Stimulated activated CD4-positive, alpha-beta T cell treated with anti-CD3 and anti-CD28 coated beads, Interleukin-2, amount 100 ng/mL, for 24 hours (primary cell): ENCODE measurements at regions not wholly inside any gene's neighbourhood (a gene's known extent, or its start where the extent isn't known, plus 50 kb on each side); places are given as distances from the start of the nearest gene placed in this dataset.

Experiments used
- DNase-seq, 2 donors: peaks; one replicate each; pipeline ENCODE4 v3.0.0-alpha.2; 2020

DNA sequence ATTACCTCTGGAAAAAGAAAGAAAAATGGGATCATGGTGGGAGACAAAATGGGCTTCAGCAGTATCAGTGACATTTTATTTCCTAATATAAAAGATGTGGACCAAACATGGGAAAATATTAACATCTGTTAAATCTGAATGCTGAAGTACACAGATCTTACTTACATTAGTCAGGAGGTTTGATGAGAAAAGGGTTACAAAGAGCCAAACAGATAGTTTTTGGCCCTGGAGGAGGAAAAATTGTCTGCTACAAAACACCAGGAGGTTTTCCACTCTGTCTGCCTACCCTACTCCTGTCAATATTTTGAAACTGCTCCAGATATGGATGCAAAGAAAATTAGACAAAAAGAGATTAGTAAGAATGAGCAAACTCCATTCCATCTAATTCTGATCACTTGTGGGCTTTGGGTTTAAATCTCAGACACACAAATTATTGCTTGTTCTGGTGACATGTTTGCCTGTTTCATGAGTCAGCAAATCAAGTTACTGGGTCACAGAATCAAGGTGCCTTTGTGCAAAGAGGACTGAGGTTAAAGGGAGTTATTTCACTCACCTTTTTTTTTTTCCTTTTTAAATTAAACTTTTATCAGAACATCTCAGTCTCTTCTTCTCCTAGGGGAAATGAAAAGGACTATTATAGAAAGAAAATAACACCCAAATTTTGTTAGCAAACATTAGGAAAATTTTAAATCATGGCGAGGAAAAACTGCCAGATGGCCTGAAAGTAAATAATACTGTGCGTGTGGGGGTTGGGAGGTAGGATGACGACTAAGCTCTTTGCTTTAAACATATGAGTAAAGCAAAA is 87.0 kb upstream of the SPATS2L start:
- no peak for DNase-seq

DNA sequence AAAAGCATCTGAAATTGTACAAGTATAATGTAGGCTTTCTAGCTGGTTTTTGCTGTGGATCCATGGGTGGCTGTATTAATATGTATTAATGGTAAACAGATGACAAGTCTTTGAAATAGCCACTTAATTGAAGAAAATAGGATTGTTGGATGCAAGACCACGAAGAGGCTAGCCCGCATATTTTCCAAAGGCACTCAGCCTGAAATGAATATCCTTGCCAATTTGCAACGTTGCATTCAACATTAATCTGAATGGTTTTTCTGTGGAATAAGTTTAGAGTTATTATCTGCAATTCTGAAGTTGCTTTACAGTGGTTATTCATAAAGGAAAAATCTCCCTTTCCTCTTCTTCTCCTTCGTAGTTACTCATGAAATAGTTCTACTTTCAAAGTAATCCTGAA is 86.2 kb upstream of the SPATS2L start:
- no peak for DNase-seq

DNA sequence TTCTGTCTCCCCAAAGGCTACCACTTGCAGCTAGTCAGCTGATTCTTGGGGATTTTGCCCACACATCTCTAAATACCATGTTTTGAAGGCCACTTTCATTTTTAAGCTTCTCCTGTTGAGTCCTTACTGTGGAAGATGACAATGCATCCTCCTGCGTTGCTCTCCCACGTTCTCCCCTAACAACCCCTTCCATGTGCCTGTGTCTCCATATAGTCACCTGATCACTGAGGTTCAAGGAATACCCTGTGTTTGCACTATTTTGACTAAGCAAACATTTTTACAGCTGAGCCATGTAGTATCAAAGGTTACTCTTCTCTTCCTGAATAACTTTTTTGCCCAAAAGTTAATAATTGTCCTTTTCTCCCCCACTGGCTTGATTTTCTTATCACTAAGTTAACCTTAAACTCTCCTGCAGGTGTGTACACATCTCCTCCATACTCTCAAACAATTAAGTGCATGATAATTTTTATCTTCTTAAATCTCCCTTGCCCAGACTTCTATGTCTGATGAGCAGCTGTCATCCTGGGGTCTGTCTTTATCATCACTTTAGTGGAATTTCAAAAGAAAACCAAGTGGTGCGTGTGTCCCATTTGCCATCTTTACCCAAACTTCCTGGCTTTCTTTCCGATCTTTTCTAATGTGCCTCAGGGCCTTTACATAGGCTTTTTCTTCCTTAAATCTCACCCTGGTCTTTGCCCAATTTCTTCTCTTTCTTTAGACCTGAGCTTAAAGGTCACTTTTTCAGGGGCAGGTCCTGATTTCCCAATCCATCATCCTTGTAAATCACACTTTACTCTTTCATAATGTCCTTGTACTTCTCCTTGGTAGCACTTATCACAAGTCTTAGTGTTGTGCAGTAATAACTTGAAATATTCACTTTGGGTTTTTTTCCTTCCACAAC is 85.2 kb upstream of the SPATS2L start:
- no peak for DNase-seq

DNA sequence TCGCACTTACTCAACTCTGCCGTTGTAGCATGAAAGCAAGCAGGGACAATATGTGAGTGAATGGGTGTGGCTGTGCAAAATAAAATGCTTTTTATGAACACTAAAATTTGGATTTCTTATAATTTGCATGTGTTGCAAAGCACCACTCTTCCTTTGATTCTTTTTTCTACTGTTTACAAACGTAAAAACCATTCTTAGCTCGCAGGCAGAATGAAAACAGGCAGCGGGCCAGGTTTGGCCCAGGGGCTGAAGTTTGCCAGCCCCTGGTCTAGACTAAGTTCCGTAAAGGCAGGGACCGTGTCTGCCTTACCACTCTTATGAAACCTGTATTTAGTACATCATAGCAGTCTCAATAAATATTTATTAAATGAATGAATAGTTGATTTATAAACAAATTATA is 83.7 kb upstream of the SPATS2L start:
- no peak for DNase-seq

DNA sequence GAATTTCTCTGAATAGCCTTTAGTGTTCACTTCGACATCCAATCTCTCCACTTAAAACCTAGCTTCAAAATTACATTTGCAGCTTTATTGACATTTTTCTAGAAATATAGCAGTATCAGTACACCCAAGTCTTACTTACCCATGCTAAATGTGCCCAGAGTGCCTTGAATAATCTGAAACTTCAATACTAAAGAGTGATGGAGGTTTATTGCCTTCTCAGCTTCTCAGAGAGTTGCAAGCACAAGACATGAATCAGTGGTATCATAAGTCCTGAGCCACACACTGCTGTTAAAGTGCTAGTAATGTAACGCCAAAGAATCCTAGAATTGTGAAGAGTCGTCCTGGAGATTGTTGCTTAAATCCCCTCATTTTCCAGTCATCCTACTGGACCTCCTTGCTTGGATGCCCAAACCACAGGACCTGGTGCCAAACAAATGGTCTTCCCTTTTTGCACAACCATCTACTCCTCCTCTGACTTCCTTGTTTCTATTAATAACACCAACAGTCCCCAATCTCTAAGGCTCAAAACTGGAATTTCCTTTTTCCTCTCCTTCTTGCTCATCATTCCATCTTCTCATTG is 83.2 kb upstream of the SPATS2L start:
- DNase-seq: no peak

DNA sequence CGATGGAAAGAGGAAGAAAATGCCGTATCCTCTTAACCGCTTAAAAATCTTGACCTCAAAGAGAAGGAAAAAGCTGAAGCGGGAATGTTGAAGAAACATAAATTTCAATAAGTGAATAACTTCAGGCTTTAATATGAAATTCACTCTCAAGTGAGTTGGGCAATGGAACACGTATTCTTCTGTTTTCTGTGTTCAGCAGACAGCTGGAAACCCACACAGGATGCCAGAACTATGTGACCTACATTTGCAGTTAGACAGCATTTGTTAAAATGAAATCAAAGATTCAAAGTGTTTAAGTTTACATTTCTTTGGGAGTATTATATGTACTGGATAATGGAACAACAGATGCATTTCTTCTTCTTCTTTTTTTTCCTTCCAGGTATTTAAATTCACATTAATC is 80.5 kb upstream of the SPATS2L start:
- DNase-seq: no peak

DNA sequence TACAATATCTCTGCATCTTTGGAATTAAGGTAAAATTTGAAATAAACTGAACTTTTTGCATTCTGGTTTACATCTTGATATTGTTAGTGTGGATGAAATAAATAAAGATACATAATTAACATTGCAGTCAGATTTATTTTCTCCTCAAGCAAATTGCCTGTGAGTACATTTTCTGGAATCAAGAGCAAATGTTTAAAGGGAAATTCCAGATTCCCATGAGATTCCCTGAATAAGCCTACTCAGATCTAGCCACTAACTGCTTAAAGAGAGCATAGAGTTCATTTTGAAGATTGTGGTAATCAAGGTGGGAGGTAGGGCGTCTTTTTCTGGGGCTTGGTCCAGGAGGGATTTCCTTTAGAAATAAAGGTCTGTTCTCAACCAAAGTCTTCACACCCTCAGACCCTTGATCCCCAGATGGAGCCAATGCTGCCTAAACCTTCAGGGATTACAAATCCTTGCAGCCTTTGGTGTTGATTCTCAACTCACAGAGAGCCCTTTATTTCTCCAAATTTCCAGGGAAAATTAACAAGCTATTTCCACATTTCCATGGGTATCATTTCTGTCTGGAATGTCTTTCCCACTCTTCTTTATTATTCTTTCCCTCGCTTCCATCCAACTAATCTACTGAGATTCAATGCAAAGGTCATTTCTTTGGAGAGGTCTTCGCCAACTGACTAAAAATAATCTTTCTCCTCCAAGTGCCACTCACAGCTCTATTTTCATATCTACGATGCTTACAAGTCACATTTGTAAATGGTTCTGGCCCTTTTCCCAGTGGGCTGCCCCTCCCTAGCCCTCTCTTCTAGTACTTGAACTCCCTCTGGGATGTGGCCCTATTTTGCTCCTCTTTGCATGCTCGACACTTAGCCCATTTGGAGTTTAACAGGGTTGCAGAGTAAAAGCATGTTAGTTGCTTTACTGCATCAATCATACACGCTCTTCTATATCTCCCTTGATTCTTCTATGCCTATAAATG is 79.8 kb upstream of the SPATS2L start:
- no peak for DNase-seq

DNA sequence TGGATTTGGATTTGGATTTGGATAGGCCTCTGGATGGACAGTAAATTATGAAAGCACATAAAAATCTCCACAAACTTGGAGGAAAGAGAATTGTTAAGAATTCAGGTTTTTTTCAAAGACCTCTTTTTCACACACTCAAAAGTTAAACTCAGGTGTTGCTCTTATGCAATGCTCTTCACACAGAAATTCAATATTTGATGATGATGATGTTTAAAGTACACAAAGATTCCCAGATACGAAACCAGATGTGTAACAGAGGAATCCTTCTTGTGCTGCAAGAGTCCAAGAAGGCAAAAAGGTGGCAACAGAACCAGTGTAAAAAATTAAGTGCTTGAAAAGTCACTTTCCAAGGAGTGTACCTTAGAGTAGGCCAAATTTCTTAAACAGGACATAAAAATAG is 75.8 kb upstream of the SPATS2L start:
- no peak for DNase-seq

DNA sequence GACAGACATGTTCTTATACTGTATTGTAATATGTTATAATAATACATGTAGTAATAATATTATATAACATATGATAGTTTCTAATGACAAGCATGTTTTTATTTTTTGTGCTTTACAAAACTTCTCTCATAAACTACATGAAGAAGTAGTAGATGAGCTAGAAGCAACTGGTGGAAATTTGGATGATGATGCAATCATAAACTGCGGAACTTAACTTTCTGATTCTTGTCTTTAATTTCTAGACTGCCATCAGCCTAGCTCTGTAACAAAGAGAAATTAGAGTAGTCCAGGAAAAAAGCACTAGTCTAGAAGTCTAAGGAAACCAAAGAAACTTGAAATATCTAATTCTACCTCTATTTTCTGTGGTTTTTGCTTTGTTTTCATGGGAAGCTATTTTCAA is 71.0 kb upstream of the SPATS2L start:
- no peak for DNase-seq

DNA sequence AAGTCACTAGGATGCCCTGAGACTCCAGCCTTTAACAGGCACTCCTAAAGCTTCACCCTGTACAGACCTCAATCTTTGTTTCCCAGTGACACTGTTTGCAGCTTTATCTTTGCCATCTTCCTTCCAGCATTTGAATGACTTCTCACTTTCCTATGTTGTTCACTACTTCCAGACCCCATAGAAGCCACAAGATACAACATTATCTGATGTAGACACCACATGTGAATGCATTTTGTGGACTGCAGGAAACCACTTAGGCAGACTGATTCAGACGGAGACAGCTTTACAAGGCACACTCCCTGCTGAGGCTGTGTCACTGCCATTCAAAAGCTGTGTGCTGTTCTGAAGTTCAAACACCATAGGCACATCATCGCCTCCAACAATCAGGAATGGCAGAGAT is 67.3 kb upstream of the SPATS2L start:
- no peak for DNase-seq

DNA sequence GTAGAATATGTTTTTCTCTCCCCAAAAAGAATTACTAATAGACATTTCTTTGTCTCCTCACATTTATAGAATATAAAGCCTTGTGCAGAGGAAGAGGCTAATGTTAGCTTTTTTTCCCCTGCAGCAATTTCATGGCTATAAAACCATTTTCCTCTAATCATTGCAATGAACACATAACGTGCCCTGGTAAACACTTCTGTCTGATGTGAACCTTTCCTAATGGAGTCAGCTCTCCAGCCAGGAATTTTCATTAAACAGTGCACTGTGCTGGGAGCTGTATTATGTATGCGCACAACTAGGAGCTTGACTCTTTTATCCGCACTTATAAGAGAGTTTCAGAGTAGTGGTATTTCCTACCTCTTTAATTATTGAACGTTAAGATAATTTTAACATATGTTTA is 63.9 kb upstream of the SPATS2L start:
- DNase-seq: no peak

DNA sequence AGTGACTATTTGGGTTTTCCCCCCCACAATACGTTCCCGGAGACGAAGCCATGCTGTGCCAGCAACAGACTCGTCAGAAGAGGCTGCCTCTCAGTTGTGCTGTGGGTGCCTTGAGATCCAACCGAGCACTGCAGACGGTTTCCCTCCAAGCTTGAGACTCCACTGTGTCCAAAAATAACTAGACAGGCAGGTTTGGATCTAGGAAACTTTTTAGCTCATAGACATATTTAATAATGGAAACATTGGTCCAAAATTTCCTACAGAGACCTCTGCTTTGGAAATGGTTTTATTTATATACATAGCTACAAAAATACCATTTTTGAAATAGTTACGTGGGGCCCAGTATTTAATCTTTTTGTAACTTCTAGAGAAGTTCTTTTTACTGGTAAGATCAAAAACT is 63.1 kb upstream of the SPATS2L start:
- no peak for DNase-seq

DNA sequence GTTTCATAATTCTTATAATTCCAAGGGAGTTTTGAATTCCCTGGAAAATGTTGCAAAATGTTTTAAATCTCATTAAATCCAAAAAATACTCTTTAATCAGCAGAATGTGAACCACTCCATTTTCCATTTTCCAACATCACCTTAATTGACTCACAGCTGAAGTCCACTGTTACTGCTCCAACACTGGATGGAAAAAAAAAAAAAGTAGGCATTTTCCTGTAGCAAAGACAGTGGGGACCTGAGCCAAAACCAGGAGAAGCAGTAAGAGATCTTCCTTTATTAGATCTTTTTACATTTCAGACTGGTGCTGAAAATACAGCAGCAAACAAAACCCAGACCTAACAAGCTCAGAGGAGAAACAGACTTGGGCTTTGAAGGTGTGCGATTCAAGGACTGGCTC is 62.4 kb upstream of the SPATS2L start:
- DNase-seq: no peak

DNA sequence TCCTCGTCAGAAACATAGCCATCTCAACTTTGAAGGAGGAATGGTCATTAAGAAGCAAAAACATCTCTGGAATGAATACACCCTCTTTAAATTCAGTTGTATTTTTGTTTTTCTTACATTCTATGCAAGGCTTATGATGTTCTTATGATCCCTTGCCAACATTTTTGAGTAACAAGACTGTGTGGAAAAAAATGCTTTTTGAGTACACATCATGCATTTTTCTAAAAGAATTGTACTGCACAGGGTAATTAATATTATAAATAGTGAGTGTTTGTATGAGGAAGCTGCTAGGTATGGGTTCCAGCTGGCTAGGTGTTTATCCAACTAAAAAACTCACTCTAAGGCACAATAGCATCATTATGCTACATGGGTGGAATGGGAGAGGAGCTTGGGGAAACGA is 59.0 kb upstream of the SPATS2L start:
- DNase-seq: no peak

DNA sequence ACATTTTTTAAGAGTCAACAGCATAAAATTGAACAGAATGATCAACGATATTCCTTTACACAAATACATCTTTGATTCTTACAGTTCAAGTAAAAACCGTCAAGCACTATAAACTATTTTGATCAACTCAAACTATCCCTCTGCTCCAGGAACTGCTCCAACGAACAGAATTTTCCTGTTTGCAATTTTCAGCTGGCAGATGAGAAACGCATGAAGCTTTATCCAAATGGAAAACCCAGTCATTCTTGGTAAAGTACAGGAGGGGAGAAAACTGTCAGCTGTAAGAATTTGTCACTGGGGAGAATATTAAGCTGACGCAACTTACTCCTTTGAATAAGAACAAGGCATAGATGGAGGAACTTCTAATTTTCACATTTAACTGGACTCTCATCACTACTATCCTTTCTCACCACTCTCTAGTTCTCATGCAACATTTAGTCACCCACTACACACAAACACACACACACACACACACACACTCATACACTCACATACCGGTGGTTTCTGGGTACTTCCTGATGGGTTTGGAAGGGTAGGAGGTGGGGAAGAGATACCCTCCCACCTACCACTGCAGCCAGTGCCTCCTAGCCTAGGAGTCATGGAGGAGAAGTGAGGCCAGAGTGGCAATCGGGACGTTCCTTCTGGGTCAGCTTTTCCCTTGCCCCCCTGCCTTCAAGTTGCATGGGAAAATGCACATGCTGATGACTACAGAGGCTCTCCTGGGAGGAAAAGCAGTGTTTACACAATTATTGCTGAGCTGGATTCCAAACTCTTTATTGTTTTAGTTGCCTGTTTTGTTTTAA is 54.0 kb upstream of the SPATS2L start:
- no peak for DNase-seq

DNA sequence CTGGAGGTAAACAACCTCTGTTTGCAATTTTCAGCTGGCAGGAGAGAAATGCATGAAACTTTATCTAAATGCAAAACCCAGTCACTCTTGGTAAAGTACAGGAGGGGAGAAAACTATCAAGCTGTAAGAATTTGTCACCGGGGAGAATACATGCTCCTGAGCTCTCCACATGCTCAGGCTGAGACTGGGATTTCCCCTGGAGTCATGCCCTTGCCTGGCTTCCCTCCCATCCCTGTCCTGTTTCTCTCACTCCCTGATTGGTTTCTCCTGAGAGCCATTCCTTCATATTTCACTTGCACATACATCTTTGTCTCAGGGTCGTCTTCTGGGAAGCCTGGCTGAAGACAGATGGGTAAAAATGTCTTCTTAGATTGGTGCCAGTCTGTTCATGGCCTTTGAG is 52.9 kb upstream of the SPATS2L start:
- no peak for DNase-seq

DNA sequence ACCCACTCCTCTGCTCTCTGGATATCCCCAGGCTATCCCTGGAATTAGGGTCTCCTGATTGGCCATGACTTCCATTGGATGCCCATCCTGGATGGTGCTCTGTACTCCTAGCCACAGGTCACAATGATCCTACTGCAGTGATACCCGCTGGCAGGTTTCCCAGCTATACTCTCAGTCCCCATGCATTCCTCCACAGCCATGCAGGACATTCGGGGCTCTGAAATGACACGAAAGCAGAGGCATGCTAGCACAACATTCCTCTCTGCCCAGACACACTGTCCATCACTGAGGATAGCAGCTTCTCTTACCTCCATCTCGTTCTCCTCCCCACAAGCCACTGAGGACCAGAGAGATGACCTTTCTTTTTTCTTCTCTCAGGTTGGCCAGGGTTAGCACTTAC is 51.7 kb upstream of the SPATS2L start:
- no peak for DNase-seq

DNA sequence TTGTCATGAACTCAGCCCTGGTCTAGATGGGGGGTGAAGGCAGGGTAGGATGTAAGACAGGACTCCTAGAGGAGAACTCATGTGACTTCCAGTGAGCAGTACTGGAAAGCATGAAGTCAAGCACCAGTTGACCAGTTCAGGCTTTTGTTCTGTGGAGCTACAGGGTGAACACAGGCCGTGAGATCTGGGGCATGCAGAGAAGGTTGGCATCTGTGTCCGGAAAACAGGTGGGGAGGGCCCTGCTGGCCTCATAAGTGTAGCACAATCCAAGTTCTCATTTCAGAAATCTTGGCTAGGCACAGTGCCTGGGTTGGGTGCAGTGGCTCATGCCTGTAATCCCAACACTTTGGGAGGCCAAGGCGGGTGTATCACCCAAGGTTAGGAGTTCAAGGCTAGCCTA is 50.9 kb upstream of the SPATS2L start:
- no peak for DNase-seq
